ENCODE measurements at regions not wholly inside any gene's neighbourhood (a gene's known extent, or its start where the extent isn't known, plus 50 kb on each side); places are given as distances from the start of the nearest gene placed in this dataset.

DNA sequence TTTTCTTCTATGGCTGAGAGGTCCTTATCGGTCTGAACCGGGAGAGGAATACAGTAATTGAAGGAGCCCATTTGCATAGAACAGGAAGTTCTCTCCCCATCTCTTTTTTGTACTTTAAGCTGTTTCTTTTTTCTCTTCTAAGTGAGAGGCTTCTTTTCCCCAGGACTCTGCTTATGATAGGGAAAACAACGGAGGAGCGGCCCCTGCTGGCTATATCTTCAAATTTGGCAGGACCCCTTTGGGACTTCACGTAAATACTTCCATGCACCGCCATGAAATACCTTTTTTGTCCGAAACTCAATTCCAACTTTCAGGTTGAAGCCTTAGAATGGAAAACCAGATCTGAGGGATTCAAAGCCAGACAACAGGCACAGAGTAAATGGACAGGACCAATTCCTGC is 1153.0 kb upstream of the INTU start:
- WGBS, 2 donors = 94 to 95% methylated on average over 7 of the region's 7 CpGs
- TF ChIP-seq CTCF (IDR thresholded peaks at IDR 0.05) = no peak
- no peak for TF ChIP-seq POLR2A (IDR thresholded peaks at IDR 0.05)
- intact Hi-C loops (cut with DNase I; ENCODE audit: low total_unique reads) = no loop called here
- DNase-seq (ENCODE audit: low spot score in 2 of 2) = no peak
- H3K4me3 ChIP-seq (ENCODE audit: low read depth, poor library complexity, severe bottlenecking) = no peak overlapping the region

DNA sequence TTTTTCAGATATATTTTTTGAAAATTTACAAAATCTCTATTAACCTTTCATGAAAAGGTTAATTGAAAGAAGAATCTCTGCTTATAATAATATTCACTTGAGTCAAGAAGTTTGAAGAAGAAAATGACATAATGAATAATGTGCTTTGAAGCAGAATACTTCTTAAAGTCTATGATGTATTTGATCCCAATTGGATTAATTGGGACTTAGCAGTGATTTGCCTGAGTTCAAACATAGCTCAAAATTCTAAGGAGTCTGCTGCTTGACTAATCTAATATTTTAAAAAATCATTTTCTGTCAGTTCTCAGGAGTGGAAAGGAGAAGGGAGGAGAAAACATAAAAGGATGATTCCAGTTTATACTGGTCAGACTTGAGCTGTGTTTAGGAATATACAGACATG is 1150.4 kb upstream of the INTU start:
- intact Hi-C loops (cut with DNase I; ENCODE audit: low total_unique reads) = no loop called here
- no peak overlapping the region for H3K4me3 ChIP-seq (ENCODE audit: low read depth, poor library complexity, severe bottlenecking)
- no peak for DNase-seq (ENCODE audit: low spot score in 2 of 2)
- TF ChIP-seq POLR2A (IDR thresholded peaks at IDR 0.05) (no peak), CTCF (IDR thresholded peaks at IDR 0.05) (no peak)

GRCh38 chr4:126486377-126486776 is 1146.4 kb upstream of the INTU start:
- no peak for DNase-seq (ENCODE audit: low spot score in 2 of 2)
- H3K4me3 ChIP-seq (ENCODE audit: low read depth, poor library complexity, severe bottlenecking) = no peak overlapping the region
- intact Hi-C loops (cut with DNase I; ENCODE audit: low total_unique reads) = no loop called here
- WGBS, 2 donors = 35 to 42% methylated on average over 1 of the region's 1 CpG
- TF ChIP-seq CTCF (IDR thresholded peaks at IDR 0.05) (no peak), POLR2A (IDR thresholded peaks at IDR 0.05) (no peak)

DNA sequence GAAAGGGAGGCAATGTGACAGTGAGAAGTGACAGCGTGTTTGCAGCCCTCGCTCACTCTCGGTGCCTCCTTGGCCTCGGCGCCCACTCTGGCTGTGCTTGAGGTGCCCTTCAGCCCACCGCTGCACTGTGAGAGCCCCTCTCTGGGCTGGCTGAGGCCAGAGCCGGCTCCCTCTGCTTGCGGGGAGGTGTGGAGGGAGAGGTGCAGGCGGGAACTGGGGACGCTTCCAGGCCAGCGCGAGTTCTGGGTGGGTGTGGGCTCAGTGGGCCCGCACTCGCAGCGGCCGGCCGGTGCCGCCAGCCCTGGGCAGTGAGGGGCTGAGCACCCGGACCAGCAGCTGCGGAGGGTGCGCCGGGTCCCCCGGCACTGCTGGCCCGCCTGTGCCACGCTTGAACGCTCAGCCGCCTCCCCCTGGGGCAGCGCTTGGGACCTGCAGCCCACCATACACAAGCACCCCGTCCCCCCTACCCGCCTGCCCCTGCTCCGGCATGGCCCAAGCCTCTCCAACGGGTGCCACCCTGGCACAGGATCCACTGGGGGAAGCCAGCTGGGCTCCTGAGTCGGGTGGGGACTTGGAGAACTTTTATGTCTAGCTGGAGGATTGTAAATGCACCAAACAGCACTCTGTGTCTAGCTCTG is 1142.8 kb upstream of the INTU start:
- no peak for DNase-seq (ENCODE audit: low spot score in 2 of 2)
- no peak for TF ChIP-seq POLR2A (IDR thresholded peaks at IDR 0.05)
- TF ChIP-seq CTCF (IDR thresholded peaks at IDR 0.05) = no peak
- intact Hi-C loops (cut with DNase I; ENCODE audit: low total_unique reads) = no loop called here
- 88 to 96% methylated on average over 20 to 28 of the region's 33 CpGs for WGBS, 2 donors
- H3K4me3 ChIP-seq (ENCODE audit: low read depth, poor library complexity, severe bottlenecking) = no peak overlapping the region

DNA sequence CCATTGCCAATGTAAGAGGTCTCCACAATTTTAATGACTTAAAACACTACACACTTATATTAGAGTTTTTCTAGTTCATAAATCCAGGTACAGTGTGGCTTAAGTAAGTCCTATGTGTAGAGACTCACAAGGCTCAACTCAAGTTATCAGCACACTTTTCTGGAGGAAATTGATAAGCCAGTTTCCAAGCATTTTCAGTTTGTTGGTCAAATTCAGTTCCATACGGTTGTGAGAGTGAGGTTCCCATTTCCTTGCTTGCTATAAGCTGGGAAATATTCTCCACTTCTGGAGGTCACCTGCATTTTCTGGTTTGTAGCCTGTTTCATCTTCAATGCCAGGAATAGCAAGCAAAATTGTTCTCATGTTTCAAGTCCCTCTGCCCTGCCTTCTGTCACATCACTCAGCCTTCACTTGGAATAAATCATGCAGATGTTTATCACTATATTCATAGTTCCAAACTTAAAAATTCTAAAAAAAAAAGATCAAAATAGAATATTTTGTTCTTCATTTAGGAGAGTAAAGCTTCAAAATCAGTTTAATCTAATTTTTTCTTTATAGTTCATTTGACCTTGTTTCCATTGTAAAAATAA is 1137.5 kb upstream of the INTU start:
- no peak for TF ChIP-seq CTCF (IDR thresholded peaks at IDR 0.05)
- no peak for TF ChIP-seq POLR2A (IDR thresholded peaks at IDR 0.05)
- no peak for DNase-seq (ENCODE audit: low spot score in 2 of 2)
- no peak overlapping the region for H3K4me3 ChIP-seq (ENCODE audit: low read depth, poor library complexity, severe bottlenecking)
- 81 to 83% methylated on average over 1 of the region's 1 CpG for WGBS, 2 donors
- intact Hi-C loops (cut with DNase I; ENCODE audit: low total_unique reads) = no loop called here

GRCh38 chr4:126512979-126513378 is 1119.8 kb upstream of the INTU start:
- whole genome bisulfite sequencing, 2 donors = 70 to 80% methylated on average over 1 of the region's 1 CpG
- intact Hi-C loops (cut with DNase I; ENCODE audit: low total_unique reads) = no loop called here
- H3K4me3 ChIP-seq (ENCODE audit: low read depth, poor library complexity, severe bottlenecking) = no peak overlapping the region
- DNase-seq (ENCODE audit: low spot score in 2 of 2) = no peak
- TF ChIP-seq POLR2A (IDR thresholded peaks at IDR 0.05) = no peak
- TF ChIP-seq CTCF (IDR thresholded peaks at IDR 0.05) = no peak

Measured in lower leg skin (tissue), 4 donors.